GM18505 (cell line): ENCODE measurements at regions not wholly inside any gene's neighbourhood (a gene's known extent, or its start where the extent isn't known, plus 50 kb on each side); places are given as distances from the start of the nearest gene placed in this dataset.

ENCODE experiments used
- ATAC-seq: cut with Tn5 transposase; IDR thresholded peaks from one replicate; pipeline ENCODE4 v1.9.1; 2021; ENCODE audit not compliant: unreplicated experiment
- POLR2A ChIP-seq: IDR thresholded peaks from 4 replicates; pipeline ENCODE4 v1.6.1; 2011; ENCODE audit warnings: borderline replicate concordance; ENCODE audit not compliant: insufficient read depth, insufficient read length; ENCODE audit errors: extremely low read depth

DNA sequence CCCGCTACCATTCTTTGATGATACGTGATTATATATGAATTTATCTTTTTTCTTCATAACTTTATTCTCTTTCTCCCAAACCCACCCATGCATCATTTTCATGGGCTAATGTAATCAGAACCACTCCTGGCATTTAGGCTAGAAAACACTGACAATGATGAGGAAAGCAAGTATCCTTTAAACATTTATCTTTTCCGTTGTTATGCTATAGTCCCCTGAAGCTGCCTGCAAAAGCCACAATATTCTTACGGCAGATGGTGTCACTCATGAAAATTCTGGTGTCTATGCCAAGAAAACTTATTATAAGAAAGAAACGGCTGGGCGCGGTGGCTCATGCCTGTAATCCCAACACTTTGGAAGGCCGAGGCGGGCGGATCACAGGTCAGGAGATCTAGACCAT is 221.8 kb upstream of the CTAGE1 start:
- no peak for ATAC-seq
- TF ChIP-seq POLR2A = no peak

DNA sequence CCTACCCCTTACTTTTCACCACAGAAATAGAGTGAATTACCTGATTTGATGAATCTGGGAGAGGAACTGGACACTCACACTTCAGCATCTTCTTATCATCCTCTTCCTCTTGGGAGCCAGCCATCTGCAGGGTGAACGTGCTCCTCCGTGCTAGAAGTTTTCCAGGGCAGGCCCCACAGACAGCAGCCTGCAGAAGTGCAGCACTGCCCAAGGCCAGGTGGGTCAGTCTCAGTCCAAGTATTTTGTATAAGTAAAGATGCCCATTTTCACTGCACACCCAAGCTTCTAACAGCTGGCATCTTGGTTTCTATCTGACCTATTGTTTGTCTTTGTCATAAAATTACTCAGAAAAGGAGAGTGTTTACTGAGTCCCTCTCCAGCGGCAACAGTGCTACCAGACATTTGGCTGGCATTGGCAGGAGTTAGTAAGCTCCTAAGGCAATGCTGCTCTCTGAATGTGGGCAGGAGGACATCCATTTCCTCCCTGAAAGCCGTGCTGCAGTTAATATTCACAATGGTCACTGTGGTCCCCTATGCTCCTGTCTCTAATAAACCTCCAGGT is 222.6 kb upstream of the CTAGE1 start:
- no peak for ATAC-seq
- no peak for TF ChIP-seq POLR2A

DNA sequence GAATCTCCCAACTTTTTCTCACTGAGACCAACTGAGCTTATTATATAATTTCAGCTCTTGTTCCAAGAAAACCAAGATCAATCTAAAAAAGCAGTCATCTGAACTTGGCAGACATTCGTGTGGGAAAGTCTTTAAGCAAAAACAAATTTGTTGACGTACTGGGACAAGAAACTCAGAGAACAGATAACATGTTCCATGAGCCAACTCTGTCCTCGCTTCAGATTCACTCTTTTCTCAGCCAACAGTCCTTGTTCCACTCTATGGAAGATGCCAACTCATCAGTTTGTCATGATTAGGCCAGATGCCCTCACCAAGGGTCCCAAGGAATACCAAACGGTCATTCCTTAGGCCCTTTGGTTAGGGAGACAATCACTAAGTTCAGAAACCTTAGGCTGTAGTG is 224.2 kb upstream of the CTAGE1 start:
- no peak for TF ChIP-seq POLR2A
- no peak for ATAC-seq

DNA sequence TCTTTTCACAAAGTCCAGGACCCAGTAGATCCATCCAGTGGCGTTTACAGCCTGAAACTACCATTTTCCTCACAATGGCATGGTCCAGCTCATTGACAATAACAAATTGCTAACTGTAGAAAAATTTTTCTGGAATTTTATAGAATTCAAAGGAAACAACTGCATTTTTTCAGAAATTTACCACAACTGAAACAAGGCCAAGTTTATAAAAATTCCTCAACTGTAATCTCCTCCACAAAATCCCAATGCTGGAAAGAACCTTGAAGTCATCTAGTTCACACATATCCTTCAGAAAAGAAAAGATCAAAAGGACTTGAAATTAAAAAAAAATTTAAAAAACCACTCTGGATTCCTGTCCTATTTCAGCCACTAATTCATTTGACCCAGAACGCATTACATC is 226.0 kb upstream of the CTAGE1 start:
- ATAC-seq = no peak
- TF ChIP-seq POLR2A = no peak

DNA sequence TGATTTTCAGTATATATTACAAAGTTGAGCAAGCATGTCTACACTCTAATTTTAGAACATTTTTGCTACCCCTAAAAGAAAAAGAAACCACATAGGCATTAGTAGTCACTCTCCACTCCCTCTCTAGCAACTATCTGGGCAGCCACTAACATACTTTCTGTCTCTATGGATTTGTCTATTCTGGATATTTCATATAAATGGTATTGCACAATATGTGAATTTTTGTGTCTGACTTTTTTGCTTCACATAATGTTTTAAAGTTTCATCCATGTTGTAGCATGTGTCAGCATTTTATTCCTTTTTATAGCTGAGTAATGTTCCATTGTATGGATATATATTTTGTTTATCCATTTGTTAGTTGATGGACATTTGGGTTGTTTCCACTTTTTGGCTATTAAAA is 232.5 kb upstream of the CTAGE1 start:
- ATAC-seq = no peak
- TF ChIP-seq POLR2A = no peak

DNA sequence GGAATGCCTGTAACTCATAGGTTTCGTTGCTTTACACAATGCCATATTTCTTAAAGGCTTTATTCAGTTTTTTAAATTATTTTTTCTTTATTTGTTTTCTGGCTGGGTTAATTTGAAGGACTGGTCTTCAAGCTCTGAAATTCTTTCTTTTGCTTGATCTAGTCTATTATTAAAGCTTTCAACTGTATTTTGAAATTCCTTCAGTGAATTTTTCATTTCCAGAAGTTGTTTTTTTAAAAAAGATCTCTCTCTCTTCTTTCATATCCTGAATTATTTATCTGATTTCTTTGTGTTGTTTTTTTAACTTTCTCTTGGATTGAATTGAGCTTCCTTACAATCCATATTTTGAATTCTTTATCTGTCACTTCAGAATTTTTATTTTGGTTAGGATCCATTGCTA is 239.9 kb upstream of the CTAGE1 start:
- TF ChIP-seq POLR2A = no peak
- no peak for ATAC-seq

- TF ChIP-seq POLR2A = no peak
- ATAC-seq = no peak
Observed at GRCh38 chr18:22658318-22658717, 240.6 kb upstream of the CTAGE1 start.

GRCh38 chr18:22663378-22663777 is 245.7 kb upstream of the CTAGE1 start:
- TF ChIP-seq POLR2A = no peak
- no peak for ATAC-seq

DNA sequence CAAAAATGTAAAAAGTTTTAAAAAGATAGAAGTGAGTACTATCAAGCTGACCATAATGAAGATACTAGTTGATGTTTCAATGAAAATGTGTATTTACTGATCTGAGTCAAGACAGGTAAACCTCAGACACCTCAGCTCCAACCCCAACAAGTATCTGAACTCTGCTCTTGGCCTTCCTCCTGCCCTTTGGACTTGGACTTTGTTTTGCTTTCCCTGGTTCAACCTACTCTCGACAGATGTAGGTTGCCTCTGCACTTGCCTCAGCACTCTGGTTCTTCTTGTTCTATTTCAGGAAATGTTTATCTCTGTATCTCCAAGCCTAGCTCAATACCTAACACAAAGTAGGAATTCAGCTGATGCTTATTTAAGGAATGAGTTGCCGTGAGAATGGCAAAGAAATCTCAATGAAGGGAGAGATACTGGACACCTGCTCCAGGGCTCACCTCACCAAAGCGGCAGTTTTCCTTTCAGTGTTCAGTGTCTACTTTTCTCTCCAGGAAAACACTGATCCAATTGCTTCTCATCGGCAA is 248.8 kb upstream of the CTAGE1 start:
- ATAC-seq = no peak
- TF ChIP-seq POLR2A = no peak

- TF ChIP-seq POLR2A = no peak
- ATAC-seq = no peak
Observed at GRCh38 chr18:22667156-22667555, 249.4 kb upstream of the CTAGE1 start.

DNA sequence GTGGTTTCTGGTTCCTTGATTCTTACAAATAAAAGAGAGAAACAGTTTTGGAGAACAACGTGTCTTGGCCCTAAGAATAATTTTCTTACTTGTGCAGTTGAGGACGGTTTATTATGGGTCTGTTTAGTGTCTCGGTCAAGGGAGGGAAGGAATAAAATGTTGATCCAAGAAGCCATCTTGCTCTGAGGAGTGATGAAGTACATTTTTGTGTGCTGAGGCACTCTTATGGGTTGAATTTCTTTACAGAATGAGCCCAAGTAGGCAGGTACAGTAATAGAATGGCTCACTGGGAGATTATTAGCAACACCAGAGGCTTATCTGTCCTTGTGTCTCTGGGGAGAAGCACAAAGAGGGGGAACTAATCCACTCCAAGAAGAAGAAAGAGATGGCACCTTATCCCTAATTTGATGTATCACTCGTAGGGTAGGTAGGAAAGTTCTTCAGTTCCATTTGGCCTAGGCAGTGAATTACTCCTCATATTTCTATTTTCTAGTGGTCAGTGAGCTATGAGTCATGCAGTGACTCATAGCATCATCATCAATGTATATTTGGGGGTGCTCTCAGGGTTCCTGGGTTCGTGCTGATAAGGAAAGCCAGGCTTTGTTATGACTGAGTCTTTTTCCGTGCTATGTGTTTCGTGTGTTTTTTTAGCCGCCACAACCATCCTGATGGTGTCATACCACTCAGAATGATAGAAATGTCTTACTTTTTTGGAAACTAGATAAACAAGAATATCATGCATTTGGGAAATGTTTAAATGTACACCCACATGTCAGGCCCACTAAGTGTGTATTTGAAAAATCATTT is 250.1 kb upstream of the CTAGE1 start:
- no peak for TF ChIP-seq POLR2A
- peak; percentile 68 for ATAC-seq

GRCh38 chr18:22668496-22668895 is 250.8 kb upstream of the CTAGE1 start:
- no peak for ATAC-seq
- TF ChIP-seq POLR2A = no peak

DNA sequence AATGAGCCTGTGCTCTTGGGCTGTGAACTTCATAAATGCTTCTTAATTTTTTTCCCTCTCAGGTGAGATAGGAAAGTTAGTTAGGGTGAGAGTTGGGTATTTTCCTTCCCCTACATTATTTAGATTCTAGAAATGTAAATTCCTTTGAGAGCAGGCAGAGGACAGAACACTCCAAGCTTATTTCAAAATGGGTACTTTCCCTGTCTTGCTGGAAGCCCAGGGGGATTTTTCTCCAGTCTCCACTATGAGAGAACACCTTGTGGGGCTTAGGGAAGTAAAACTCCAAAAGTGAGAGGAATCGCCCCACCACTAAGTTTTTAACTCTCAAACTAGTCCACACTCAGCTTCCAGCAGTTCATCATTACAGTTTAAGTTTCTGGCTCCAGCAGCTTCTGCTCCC is 253.2 kb upstream of the CTAGE1 start:
- TF ChIP-seq POLR2A = no peak
- ATAC-seq = no peak

DNA sequence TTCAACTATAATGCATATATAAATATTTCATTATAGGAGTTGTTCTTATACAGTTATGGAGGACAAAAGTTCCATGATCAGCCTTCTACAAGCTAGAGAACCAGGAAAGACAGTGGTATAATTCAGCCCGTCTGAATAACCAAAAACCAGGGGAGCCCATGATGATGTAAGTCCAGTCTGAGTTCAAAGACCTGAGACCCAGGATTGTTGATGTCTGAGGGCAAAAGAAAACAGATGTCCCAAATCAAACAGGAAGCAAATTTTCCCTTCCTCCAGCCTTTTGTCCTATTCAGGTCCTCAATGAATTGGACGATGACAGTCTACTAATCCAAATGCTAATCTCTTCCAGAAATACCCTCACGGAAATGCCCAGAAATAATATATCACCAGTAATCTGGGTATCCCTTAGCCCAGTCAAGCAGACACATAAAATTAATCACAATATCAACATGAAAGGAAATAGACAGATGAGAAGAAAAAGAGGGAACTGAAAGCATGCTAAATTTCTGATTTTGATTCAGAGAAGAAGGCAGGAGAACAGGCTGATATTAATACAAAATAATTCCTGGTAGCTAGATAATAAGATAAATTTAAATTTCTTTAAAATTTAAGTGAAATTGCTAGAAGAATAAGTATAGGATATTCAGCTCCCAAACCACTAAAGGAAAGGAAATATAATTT is 255.6 kb upstream of the CTAGE1 start:
- no peak for TF ChIP-seq POLR2A
- ATAC-seq = no peak
